Kidney (tissue), 13 donors: ENCODE measurements at regions not wholly inside any gene's neighbourhood (a gene's known extent, or its start where the extent isn't known, plus 50 kb on each side); places are given as distances from the start of the nearest gene placed in this dataset.

ENCODE experiments used
- DNase-seq, 5 donors: peaks; one replicate each; pipeline ENCODE4 v3.0.0-alpha.2; 2013 to 2020
- FAIRE-seq: peaks from 2 replicates; lab custom pipeline; 2012; peaks lifted over from hg19 to GRCh38; lab: Jason Lieb, UNC
- H3K27ac ChIP-seq, 2 donors: one replicate each; pipeline ENCODE4 v1.7.0; 2013; ENCODE audit warnings: low read depth in 2 of 2, low read length in 2 of 2, inconsistent platforms in 1 of 2
- H3K27me3 ChIP-seq: one replicate; pipeline ENCODE4 v1.7.1; 2013; ENCODE audit warnings: low read length, inconsistent platforms; ENCODE audit not compliant: control insufficient read depth, insufficient read depth
- H3K36me3 ChIP-seq, 3 donors: one replicate each; pipeline versions ENCODE4 v1.7.0 to v1.7.1; 2013; ENCODE audit warnings: low read length in 3 of 3, control low read depth in 1 of 3, inconsistent platforms in 1 of 3; ENCODE audit not compliant: insufficient read depth in 3 of 3, control insufficient read depth in 2 of 3
- H3K4me1 ChIP-seq, 3 donors: one replicate each; pipeline versions ENCODE4 v1.7.0 to v1.7.1; 2013; ENCODE audit warnings: low read length in 3 of 3, inconsistent platforms in 1 of 3, low read depth in 1 of 3; ENCODE audit not compliant: control insufficient read depth in 2 of 3, insufficient read depth in 2 of 3
- H3K4me3 ChIP-seq, 3 donors: one replicate each; pipeline versions ENCODE4 v1.7.0 to v1.8.1; 2013; ENCODE audit warnings: low read length in 3 of 3, control low read depth in 1 of 3, inconsistent platforms in 1 of 3
- H3K9ac ChIP-seq, 3 donors: one replicate each; pipeline versions ENCODE4 v1.7.0 to v1.7.1; 2013; ENCODE audit warnings: low read length in 3 of 3, control low read depth in 1 of 3, inconsistent platforms in 1 of 3
- H3K9me3 ChIP-seq, 3 donors: one replicate each; pipeline versions ENCODE4 v1.7.0 to v1.7.1; 2013; ENCODE audit warnings: low read length in 3 of 3, control low read depth in 1 of 3, inconsistent platforms in 1 of 3; ENCODE audit not compliant: control insufficient read depth in 2 of 3, insufficient read depth in 1 of 3
- intact Hi-C: fragments of 100-400 bp; cut with DNase I; formaldehyde crosslinking; loops from one replicate; pipeline ENCODE4 v1.11.1; 2022
- TF ChIP-seq, protein P1 (sequence below): IDR thresholded peaks from 3 replicates; pipeline ENCODE4 v1.5.1; 2012; ENCODE audit warnings: mild to moderate bottlenecking, moderate library complexity, borderline replicate concordance; ENCODE audit not compliant: insufficient read depth; ENCODE audit errors: extremely low read depth
- donor health status: control.
- donor health status: control.
- donor health status: control.
- donor health status: control.
- donor health status: control.
- donor health status: DM: yes; HTN: yes; CAD: no.
- donor health status: Normal renal cell carcinoma (clear cell type).

DNA sequence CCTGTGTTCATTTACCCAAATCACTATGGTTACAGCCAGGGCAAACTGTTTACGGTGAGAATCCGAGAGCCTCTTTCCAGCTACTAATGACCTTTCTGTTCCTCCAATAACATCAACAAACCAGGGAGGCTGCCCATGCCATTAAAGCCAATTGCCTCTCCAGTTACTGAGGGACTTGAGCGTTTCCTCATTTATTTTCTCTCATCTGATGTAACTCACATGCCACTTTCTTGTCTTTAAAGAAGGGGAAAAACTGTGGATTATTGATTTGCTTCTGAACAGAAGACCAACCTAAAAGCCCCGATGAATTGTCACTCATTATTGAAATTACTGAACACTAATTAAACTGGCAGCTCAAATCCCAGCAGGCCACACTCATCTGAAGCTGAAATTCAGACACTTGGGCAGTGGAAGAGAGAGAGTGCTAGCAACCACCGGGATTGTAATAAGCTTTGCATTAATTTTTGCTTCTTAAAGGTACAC is 595.8 kb upstream of the MKI67 start:
- no peaks in the 10 kb centered on the region for H3K4me1 ChIP-seq
- FAIRE-seq: no peak
- H3K9ac ChIP-seq: no peak overlapping the region
- no peaks in the 10 kb centered on the region for H3K9me3 ChIP-seq
- H3K36me3 ChIP-seq: no peaks in the 10 kb centered on the region
- no peak overlapping the region for H3K4me3 ChIP-seq
- intact Hi-C loops: no loop called here
- DNase-seq: peak in 3 of 5 donors; percentile 81 to 91 (median 88)
- TF ChIP-seq, protein P1, sequence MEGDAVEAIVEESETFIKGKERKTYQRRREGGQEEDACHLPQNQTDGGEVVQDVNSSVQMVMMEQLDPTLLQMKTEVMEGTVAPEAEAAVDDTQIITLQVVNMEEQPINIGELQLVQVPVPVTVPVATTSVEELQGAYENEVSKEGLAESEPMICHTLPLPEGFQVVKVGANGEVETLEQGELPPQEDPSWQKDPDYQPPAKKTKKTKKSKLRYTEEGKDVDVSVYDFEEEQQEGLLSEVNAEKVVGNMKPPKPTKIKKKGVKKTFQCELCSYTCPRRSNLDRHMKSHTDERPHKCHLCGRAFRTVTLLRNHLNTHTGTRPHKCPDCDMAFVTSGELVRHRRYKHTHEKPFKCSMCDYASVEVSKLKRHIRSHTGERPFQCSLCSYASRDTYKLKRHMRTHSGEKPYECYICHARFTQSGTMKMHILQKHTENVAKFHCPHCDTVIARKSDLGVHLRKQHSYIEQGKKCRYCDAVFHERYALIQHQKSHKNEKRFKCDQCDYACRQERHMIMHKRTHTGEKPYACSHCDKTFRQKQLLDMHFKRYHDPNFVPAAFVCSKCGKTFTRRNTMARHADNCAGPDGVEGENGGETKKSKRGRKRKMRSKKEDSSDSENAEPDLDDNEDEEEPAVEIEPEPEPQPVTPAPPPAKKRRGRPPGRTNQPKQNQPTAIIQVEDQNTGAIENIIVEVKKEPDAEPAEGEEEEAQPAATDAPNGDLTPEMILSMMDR: no peak
- H3K27me3 ChIP-seq: no peaks in the 10 kb centered on the region
- H3K27ac ChIP-seq: no peak overlapping the region

- Histone ChIP-seq H3K9ac (no peak overlapping the region), H3K27ac (no peak overlapping the region), H3K27me3 (no peaks in the 10 kb centered on the region), H3K36me3 (no peaks in the 10 kb centered on the region), H3K4me3 (no peak overlapping the region), H3K4me1 (no peaks in the 10 kb centered on the region), H3K9me3 (no peaks in the 10 kb centered on the region)
- TF ChIP-seq, protein P1: no peak
- DNase-seq: no peak
- intact Hi-C loops: no loop called here
- no peak for FAIRE-seq
Measured at GRCh38 chr10:128722947-128723346, 596.7 kb upstream of the MKI67 start.

- H3K4me1 ChIP-seq: no peaks in the 10 kb centered on the region
Measured at GRCh38 chr10:128723631-128724205, 597.5 kb upstream of the MKI67 start.

More at GRCh38 chr10:128723631-128724205, 597.5 kb upstream of the MKI67 start:
- Histone ChIP-seq H3K9ac (no peak overlapping the region), H3K9me3 (no peaks in the 10 kb centered on the region), H3K27ac (no peak overlapping the region), H3K4me3 (no peak overlapping the region), H3K27me3 (no peaks in the 10 kb centered on the region), H3K36me3 (no peaks in the 10 kb centered on the region)
- FAIRE-seq (no peak), DNase-seq (no peak)
- TF ChIP-seq, protein P1: no peak
- intact Hi-C loops: no loop called here
